HG03378 (cell line): ENCODE measurements at regions not wholly inside any gene's neighbourhood (a gene's known extent, or its start where the extent isn't known, plus 50 kb on each side); places are given as distances from the start of the nearest gene placed in this dataset.

ENCODE experiments used
- ATAC-seq: cut with Tn5 transposase; IDR thresholded peaks from one replicate; pipeline ENCODE4 v1.9.1; 2021; ENCODE audit warnings: mild to moderate bottlenecking, moderate library complexity; ENCODE audit not compliant: unreplicated experiment

- peak; percentile 63 for ATAC-seq
Measured at GRCh38 chr3:117355566-117355965, 646.0 kb downstream of the TUSC7 start.

GRCh38 chr3:117356091-117356705, 646.6 kb downstream of the TUSC7 start:
- no peak for ATAC-seq

GRCh38 chr3:117358717-117359314, 649.2 kb downstream of the TUSC7 start:
- ATAC-seq, result no peak

- ATAC-seq, result peak; percentile 62
Measured at GRCh38 chr3:117366574-117366973, 657.0 kb downstream of the TUSC7 start.

- no peak for ATAC-seq
Measured at GRCh38 chr3:117367861-117368260, 658.3 kb downstream of the TUSC7 start.

GRCh38 chr3:117380631-117381030, 671.1 kb downstream of the TUSC7 start:
- no peak for ATAC-seq

GRCh38 chr3:117393119-117393518, 683.5 kb downstream of the TUSC7 start:
- ATAC-seq, result no peak

GRCh38 chr3:117398141-117398899, 688.7 kb downstream of the TUSC7 start:
- no peak for ATAC-seq

- no peak for ATAC-seq
Measured at GRCh38 chr3:117399311-117400078, 689.9 kb downstream of the TUSC7 start.

- no peak for ATAC-seq
Measured at GRCh38 chr3:117400303-117400702, 690.7 kb downstream of the TUSC7 start.

GRCh38 chr3:117404141-117404540, 694.6 kb downstream of the TUSC7 start:
- ATAC-seq, result no peak

GRCh38 chr3:117404730-117405129, 695.2 kb downstream of the TUSC7 start:
- no peak for ATAC-seq

- ATAC-seq, result no peak
Measured at GRCh38 chr3:117405359-117405758, 695.8 kb downstream of the TUSC7 start.

- peak; percentile 87 for ATAC-seq
Measured at GRCh38 chr3:117407317-117407716, 697.7 kb downstream of the TUSC7 start.

GRCh38 chr3:117408811-117409210, 699.2 kb downstream of the TUSC7 start:
- ATAC-seq, result no peak

- no peak for ATAC-seq
Measured at GRCh38 chr3:117409256-117409655, 699.7 kb downstream of the TUSC7 start.

GRCh38 chr3:117409701-117410459, 700.3 kb downstream of the TUSC7 start:
- no peak for ATAC-seq

GRCh38 chr3:117411971-117412370, 702.4 kb downstream of the TUSC7 start:
- ATAC-seq, result no peak

GRCh38 chr3:117417411-117417810, 707.8 kb downstream of the TUSC7 start:
- no peak for ATAC-seq

GRCh38 chr3:117427081-117427480, 717.5 kb downstream of the TUSC7 start:
- ATAC-seq, result no peak

GRCh38 chr3:117433427-117433826, 723.8 kb downstream of the TUSC7 start:
- ATAC-seq, result no peak
